Mesendoderm (in vitro differentiated cells): ENCODE measurements at regions not wholly inside any gene's neighbourhood (a gene's known extent, or its start where the extent isn't known, plus 50 kb on each side); places are given as distances from the start of the nearest gene placed in this dataset.
A peak's percentile ranks its signal among the peaks of the same experiment; 100 is the strongest.

Source experiments
- DNase-seq: peaks from one replicate; pipeline ENCODE4 v3.0.0; 2013
- H2AK5ac ChIP-seq: 2 replicates; pipeline ENCODE4 v1.6.1; 2013; ENCODE audit warnings: low read length, inconsistent platforms
- H2BK120ac ChIP-seq: 2 replicates; pipeline ENCODE4 v1.6.1; 2013; ENCODE audit warnings: low read depth, mild to moderate bottlenecking, low read length, moderate library complexity, mixed read lengths
- H2BK15ac ChIP-seq: replicated peaks from 2 replicates; pipeline ENCODE4 v1.6.1; 2013; ENCODE audit warnings: low read depth, mild to moderate bottlenecking, moderate library complexity
- H2BK5ac ChIP-seq: 2 replicates; pipeline ENCODE4 v1.6.1; 2013; ENCODE audit warnings: low read length, inconsistent platforms
- H3K18ac ChIP-seq: 2 replicates; pipeline ENCODE4 v1.6.1; 2013; ENCODE audit warnings: mild to moderate bottlenecking, low read length, mixed read lengths
- H3K23ac ChIP-seq: one replicate; pipeline ENCODE4 v1.6.1; 2013; ENCODE audit warnings: low read length
- H3K27ac ChIP-seq: 2 replicates; pipeline ENCODE4 v1.5.1; 2013; ENCODE audit warnings: low read depth, mild to moderate bottlenecking, inconsistent platforms, low read length, moderate library complexity
- H3K27me3 ChIP-seq: 2 replicates; pipeline ENCODE4 v1.6.1; 2013; ENCODE audit warnings: low read length, control low read depth, mild to moderate bottlenecking, inconsistent platforms; ENCODE audit not compliant: insufficient read depth, poor library complexity
- H3K36me3 ChIP-seq: 2 replicates; pipeline ENCODE4 v1.6.1; 2013; ENCODE audit warnings: low read length, inconsistent platforms; ENCODE audit not compliant: control insufficient read depth, insufficient read depth
- H3K4ac ChIP-seq: one replicate; pipeline ENCODE4 v1.6.1; 2013; ENCODE audit warnings: low read depth, mild to moderate bottlenecking, low read length, moderate library complexity
- H3K4me1 ChIP-seq: 2 replicates; pipeline ENCODE4 v1.6.1; 2013; ENCODE audit warnings: low read depth, low read length, inconsistent platforms; ENCODE audit not compliant: control insufficient read depth
- H3K4me2 ChIP-seq: 2 replicates; pipeline ENCODE4 v1.6.1; 2013; ENCODE audit warnings: low read length
- H3K4me3 ChIP-seq: 2 replicates; pipeline ENCODE4 v1.5.1; 2013; ENCODE audit warnings: mild to moderate bottlenecking, low read length
- H3K56ac ChIP-seq: one replicate; pipeline ENCODE4 v1.6.1; 2013; ENCODE audit warnings: low read length
- H3K79me1 ChIP-seq: 2 replicates; pipeline ENCODE4 v1.6.1; 2013; ENCODE audit warnings: low read length, inconsistent platforms
- H3K79me2 ChIP-seq: 2 replicates; pipeline ENCODE4 v1.6.1; 2013; ENCODE audit warnings: mild to moderate bottlenecking, low read length; ENCODE audit not compliant: control insufficient read depth, insufficient read depth
- H3K9ac ChIP-seq: 2 replicates; pipeline ENCODE4 v1.6.1; 2013; ENCODE audit warnings: low read length, inconsistent platforms
- H4K5ac ChIP-seq: one replicate; pipeline ENCODE4 v1.6.1; 2013; ENCODE audit warnings: low read length
- H4K8ac ChIP-seq: one replicate; pipeline ENCODE4 v1.6.1; 2013; ENCODE audit warnings: low read depth, mild to moderate bottlenecking, control low read depth, low read length, moderate library complexity
- WGBS: extraction: QIAGEN DNeasy Blood & Tissue Kit; methylation state at CpG from one replicate; pipeline ENCODE4 v1.1.7; 2013; ENCODE audit warnings: low lambda C conversion rate, missing lambda C conversion rate; ENCODE audit not compliant: insufficient coverage; ENCODE audit errors: extremely low coverage; 5-methylcytosine and 5-hydroxymethylcytosine counted together

GRCh38 chr4:138766332-138766731 lies 249.2 kb upstream of the NOCT start:
- Histone ChIP-seq H3K27me3 (no peaks in the 10 kb centered on the region), H4K8ac (no peak overlapping the region), H3K4me1 (no peaks in the 10 kb centered on the region), H2BK5ac (no peak overlapping the region), H3K9ac (no peak overlapping the region), H3K79me1 (no peaks in the 10 kb centered on the region), H3K56ac (no peak overlapping the region), H4K5ac (no peak overlapping the region), H3K18ac (no peak overlapping the region), H2BK15ac (no peak overlapping the region), H3K27ac (no peak overlapping the region), H2AK5ac (no peak overlapping the region), H3K23ac (no peak overlapping the region), H3K4me3 (no peak overlapping the region), H2BK120ac (no peak overlapping the region), H3K79me2 (no peaks in the 10 kb centered on the region), H3K4ac (no peak overlapping the region), H3K36me3 (no peaks in the 10 kb centered on the region), H3K4me2 (no peak overlapping the region)
- no peak for DNase-seq
- no CpG with 5 or more reads among the region's 8 CpGs for WGBS

- Histone ChIP-seq H3K79me1 (no peaks in the 10 kb centered on the region), H3K36me3 (no peaks in the 10 kb centered on the region), H2BK15ac (no peak overlapping the region), H3K4ac (no peak overlapping the region), H3K79me2 (no peaks in the 10 kb centered on the region), H4K8ac (no peak overlapping the region), H2AK5ac (no peak overlapping the region), H3K23ac (no peak overlapping the region), H3K4me1 (no peaks in the 10 kb centered on the region), H3K4me3 (no peak overlapping the region), H2BK5ac (no peak overlapping the region), H3K18ac (no peak overlapping the region), H3K9ac (no peak overlapping the region), H3K56ac (no peak overlapping the region), H3K4me2 (no peak overlapping the region), H4K5ac (no peak overlapping the region), H2BK120ac (no peak overlapping the region), H3K27ac (no peak overlapping the region), H3K27me3 (no peaks in the 10 kb centered on the region)
- no CpG with 5 or more reads among the region's 3 CpGs for WGBS
- DNase-seq: no peak
Observed at GRCh38 chr4:138765442-138765841, 250.1 kb upstream of the NOCT start.

- no peak for DNase-seq
- Histone ChIP-seq H2AK5ac (no peak overlapping the region), H3K79me1 (no peaks in the 10 kb centered on the region), H2BK5ac (no peak overlapping the region), H4K5ac (no peak overlapping the region), H4K8ac (no peak overlapping the region), H3K56ac (no peak overlapping the region), H3K18ac (no peak overlapping the region), H2BK15ac (no peak overlapping the region), H3K27ac (no peak overlapping the region), H3K9ac (no peak overlapping the region), H3K4me1 (no peaks in the 10 kb centered on the region), H2BK120ac (no peak overlapping the region), H3K4me2 (no peak overlapping the region), H3K27me3 (no peaks in the 10 kb centered on the region), H3K23ac (no peak overlapping the region), H3K4ac (no peak overlapping the region), H3K4me3 (no peak overlapping the region), H3K79me2 (no peaks in the 10 kb centered on the region), H3K36me3 (no peaks in the 10 kb centered on the region)
- no CpG with 5 or more reads among the region's 1 CpG for WGBS
Observed at GRCh38 chr4:138761638-138762220, 253.9 kb upstream of the NOCT start.

GRCh38 chr4:138759554-138759902 lies 256.1 kb upstream of the NOCT start:
- H3K36me3 ChIP-seq: no peaks in the 10 kb centered on the region
- H3K18ac ChIP-seq: no peak overlapping the region
- no peak overlapping the region for H3K4ac ChIP-seq
- H3K9ac ChIP-seq: no peak overlapping the region
- no peak overlapping the region for H3K27ac ChIP-seq
- H2AK5ac ChIP-seq: no peak overlapping the region
- no peak overlapping the region for H4K8ac ChIP-seq
- peak; percentile 7 for DNase-seq
- no peak overlapping the region for H3K4me3 ChIP-seq
- no peak overlapping the region for H3K56ac ChIP-seq
- no peaks in the 10 kb centered on the region for H3K27me3 ChIP-seq
- no peak overlapping the region for H3K23ac ChIP-seq
- no peaks in the 10 kb centered on the region for H3K79me1 ChIP-seq
- no peak overlapping the region for H3K4me2 ChIP-seq
- H2BK15ac ChIP-seq: no peak overlapping the region
- no peak overlapping the region for H2BK5ac ChIP-seq
- no peaks in the 10 kb centered on the region for H3K79me2 ChIP-seq
- no peak overlapping the region for H4K5ac ChIP-seq
- H3K4me1 ChIP-seq: no peaks in the 10 kb centered on the region
- no peak overlapping the region for H2BK120ac ChIP-seq
- WGBS: no CpG with 5 or more reads among the region's 2 CpGs

- H3K9ac ChIP-seq: no peak overlapping the region
- no peak overlapping the region for H3K4ac ChIP-seq
- H2BK15ac ChIP-seq: no peak overlapping the region
- no peak overlapping the region for H3K27ac ChIP-seq
- H3K79me2 ChIP-seq: no peaks in the 10 kb centered on the region
- no peak overlapping the region for H3K4me2 ChIP-seq
- no peak for DNase-seq
- no peaks in the 10 kb centered on the region for H3K36me3 ChIP-seq
- no peaks in the 10 kb centered on the region for H3K4me1 ChIP-seq
- H2BK5ac ChIP-seq: no peak overlapping the region
- no peak overlapping the region for H3K23ac ChIP-seq
- WGBS: no CpG with 5 or more reads among the region's 9 CpGs
- no peak overlapping the region for H2BK120ac ChIP-seq
- H4K8ac ChIP-seq: no peak overlapping the region
- no peak overlapping the region for H2AK5ac ChIP-seq
- H4K5ac ChIP-seq: no peak overlapping the region
- no peak overlapping the region for H3K4me3 ChIP-seq
- H3K18ac ChIP-seq: no peak overlapping the region
- no peaks in the 10 kb centered on the region for H3K79me1 ChIP-seq
- H3K27me3 ChIP-seq: no peaks in the 10 kb centered on the region
- no peak overlapping the region for H3K56ac ChIP-seq
Observed at GRCh38 chr4:138758876-138759553, 256.6 kb upstream of the NOCT start.

GRCh38 chr4:138758196-138758595 lies 257.4 kb upstream of the NOCT start:
- Histone ChIP-seq H3K27ac (no peak overlapping the region), H2AK5ac (no peak overlapping the region), H4K8ac (no peak overlapping the region), H2BK120ac (no peak overlapping the region), H3K23ac (no peak overlapping the region), H3K18ac (no peak overlapping the region), H3K4ac (no peak overlapping the region), H3K4me3 (no peak overlapping the region), H3K4me2 (no peak overlapping the region), H3K79me1 (no peaks in the 10 kb centered on the region), H3K9ac (no peak overlapping the region), H3K79me2 (no peaks in the 10 kb centered on the region), H3K4me1 (no peaks in the 10 kb centered on the region), H3K56ac (no peak overlapping the region), H3K27me3 (no peaks in the 10 kb centered on the region), H2BK15ac (no peak overlapping the region), H4K5ac (no peak overlapping the region), H3K36me3 (no peaks in the 10 kb centered on the region), H2BK5ac (no peak overlapping the region)
- no CpG with 5 or more reads among the region's 5 CpGs for WGBS
- DNase-seq: no peak
